CD4-positive, alpha-beta T cell treated with Interferon alpha-2 for 1 hour (primary cell): ENCODE measurements at regions not wholly inside any gene's neighbourhood (a gene's known extent, or its start where the extent isn't known, plus 50 kb on each side); places are given as distances from the start of the nearest gene placed in this dataset.

ENCODE experiments used
- DNase-seq, 2 donors: peaks; one replicate each; pipeline ENCODE4 v3.0.0-alpha.2; 2020 to 2022

DNA sequence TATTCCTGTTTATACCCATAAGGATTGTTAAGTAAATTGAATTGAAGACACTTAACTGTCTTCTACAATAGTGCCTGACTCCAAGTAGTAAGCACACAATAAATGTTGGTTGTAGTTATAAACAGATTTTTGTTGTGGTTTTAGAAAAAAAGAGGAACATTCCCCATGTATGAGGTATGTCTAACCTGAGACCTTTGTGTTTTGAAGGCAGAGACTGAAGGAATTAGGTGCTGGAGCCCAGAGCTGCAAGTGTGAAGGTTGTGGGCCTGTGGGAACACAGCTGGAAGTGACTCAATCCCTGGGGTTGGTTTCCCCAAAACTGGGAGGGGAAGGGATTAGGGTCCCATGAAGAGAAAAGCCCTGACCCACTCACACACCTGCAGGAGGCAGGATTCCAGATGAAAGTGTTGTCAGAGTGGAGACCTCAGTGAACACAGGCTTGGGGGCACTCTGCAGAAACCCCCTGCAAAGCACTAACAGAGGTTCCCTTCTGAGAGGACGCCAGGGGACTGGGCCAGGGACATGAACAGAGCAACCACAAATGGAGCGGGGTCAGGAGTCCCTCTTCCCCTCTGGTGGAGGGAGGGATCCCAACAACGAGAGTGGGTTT, 265.1 kb upstream of the KLF14 start:
- DNase-seq, result no peak

- no peak for DNase-seq
Measured at GRCh38 chr7:130999926-131000325, 265.9 kb upstream of the KLF14 start.

GRCh38 chr7:131000389-131000788, 266.4 kb upstream of the KLF14 start:
- DNase-seq, result no peak

DNA sequence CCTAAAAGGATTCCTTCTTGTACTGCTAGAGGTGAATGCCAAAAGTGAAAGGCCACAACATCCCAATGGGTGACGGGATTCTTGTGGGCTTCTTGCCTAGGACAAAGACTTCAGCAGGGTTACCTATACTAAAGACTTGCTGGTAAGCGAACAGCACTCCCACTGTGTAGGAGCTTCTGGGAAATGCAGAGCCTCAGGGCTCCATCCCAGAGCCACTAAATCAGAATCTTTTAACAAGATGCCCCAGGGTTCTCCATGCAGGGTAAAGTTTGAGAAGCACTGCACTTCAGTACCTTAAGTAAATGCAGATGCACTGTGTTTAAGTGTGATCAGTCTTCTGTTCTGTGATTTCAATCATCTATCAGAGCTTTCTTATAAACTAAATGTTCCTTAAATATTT, 266.9 kb upstream of the KLF14 start:
- DNase-seq, result no peak

GRCh38 chr7:131002600-131002999, 268.6 kb upstream of the KLF14 start:
- DNase-seq, result no peak

GRCh38 chr7:131003634-131004033, 269.6 kb upstream of the KLF14 start:
- DNase-seq, result no peak

DNA sequence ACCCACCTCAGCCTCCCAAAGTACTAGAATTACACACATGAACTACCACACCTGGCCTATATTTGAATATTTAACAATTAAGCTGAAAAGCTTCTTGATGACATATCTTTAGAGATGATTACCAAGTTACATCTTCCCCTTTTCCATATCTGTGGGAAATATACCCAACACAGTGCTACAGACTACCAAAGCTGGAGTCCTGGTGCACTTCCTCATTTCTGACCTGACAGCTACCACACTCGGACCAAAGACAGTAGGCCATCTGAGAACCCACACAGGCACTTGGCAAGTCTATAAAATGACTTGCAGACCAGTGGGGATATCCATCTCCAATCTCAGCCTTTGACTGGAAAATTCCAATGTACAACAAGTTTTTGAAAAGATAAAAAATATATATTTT, 270.4 kb upstream of the KLF14 start:
- no peak for DNase-seq

DNA sequence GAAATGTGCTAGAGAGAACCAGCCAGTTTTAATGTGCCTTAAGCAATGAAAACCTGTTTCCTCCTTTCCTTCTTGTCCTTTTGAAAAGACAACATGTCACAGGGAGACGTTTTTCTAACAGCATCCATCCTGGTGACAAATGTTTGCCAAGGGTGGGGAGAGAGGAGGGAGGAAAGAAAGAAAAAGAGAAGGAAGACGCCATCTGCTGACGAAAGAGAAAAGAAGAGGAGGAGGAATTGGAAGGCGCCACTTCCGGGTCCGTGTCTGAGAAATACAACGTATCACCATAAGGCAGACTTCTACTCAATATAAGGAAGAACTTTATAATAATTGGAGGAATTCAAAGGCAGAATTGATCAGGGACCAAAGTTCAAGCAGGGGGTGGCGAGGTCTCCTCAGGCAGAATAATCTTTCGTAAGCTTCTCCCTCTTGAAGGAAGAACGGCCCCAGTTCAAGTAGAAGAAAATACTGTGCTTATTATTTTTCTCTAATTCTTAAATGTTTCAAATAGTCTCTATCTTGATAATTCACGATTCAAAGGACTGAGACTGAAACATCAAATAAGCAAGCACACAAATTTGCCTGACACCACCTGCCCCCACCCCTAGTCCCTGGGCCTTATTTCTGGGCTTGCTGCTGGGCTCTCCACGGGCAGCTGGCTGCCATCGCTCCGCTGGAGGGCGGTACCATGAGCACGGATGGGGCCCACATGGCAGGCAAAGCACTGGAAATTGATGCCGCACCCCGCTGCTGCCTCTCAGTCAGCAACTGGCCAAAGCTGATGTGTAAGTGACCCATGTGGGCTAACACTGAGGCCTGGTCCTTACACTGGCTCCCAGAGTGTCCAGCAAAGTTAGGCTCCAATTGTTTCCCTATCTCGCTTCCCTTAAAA, 273.7 kb upstream of the KLF14 start:
- peak; percentile 60 to 82 for DNase-seq

DNA sequence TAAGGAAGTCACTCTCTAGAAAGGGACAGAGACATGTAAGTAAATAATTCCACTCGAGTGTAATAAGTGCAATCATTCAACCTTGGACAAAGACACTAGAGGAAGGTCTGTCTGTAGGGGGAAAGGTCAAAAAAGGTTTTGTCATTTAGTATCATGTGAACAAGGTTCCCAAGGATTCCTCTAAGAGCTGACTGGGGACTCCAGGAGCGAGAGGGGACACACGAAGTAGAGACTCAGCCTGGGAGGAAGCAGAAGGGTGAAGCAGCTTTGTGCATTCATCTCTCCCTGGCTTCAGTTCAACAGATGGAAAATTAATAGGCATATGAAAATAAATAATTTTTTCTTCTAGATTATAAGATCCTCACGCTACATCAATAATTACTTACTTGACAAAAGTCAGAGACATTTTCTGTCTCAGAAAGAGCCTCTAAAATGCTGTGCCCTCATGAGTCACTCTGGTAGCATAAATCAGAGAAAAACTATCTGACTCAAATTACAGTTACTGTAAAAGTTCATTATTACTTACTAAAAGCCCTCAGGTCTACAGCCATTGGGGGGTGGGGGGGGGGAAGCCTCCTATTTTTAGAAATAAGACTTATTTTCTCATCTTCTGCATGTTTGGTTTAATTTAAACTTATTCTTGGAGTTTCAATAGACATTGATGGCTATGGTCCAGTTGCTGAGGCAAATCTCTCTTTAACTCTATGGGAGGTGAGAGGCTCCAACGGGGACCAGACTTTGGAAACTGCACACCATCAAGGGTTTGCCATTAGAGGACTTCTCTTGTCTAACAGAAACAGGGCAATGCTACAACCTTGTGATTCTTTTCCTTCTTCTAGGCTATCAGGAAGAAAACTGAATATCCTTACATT, 275.1 kb upstream of the KLF14 start:
- DNase-seq, result no peak

- no peak for DNase-seq
Measured at GRCh38 chr7:131010029-131010716, 276.2 kb upstream of the KLF14 start.

GRCh38 chr7:131010717-131011431, 276.9 kb upstream of the KLF14 start:
- DNase-seq, result peak; percentile 17 to 81

GRCh38 chr7:131011432-131011742, 277.4 kb upstream of the KLF14 start:
- peak; percentile 26 to 38 for DNase-seq

- DNase-seq, result peak in 1 of 2 donors; percentile 80
Measured at GRCh38 chr7:131011976-131012375, 278.0 kb upstream of the KLF14 start.

GRCh38 chr7:131012477-131013031, 278.5 kb upstream of the KLF14 start:
- no peak for DNase-seq

DNA sequence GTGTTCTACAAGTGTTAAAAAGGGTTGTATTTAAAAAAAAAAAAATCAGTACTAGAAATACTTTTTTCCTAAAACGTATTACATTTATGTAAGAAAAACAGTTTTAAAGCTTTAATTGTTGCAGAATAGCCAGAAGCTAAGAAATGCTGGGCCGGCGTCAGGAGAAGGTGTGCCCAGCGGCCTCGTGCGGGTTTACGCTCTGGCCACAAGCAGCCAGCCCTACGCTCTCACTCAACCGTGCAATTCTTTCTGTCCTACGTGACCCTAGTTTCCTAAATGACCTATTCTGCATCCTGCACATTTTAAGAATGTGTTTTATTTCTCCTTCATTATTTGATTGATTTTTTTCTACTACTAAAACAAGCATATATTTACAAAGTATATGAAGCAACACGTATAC, 279.7 kb upstream of the KLF14 start:
- no peak for DNase-seq

- DNase-seq, result no peak
Measured at GRCh38 chr7:131014906-131015656, 281.1 kb upstream of the KLF14 start.

GRCh38 chr7:131015657-131015958, 281.6 kb upstream of the KLF14 start:
- no peak for DNase-seq

DNA sequence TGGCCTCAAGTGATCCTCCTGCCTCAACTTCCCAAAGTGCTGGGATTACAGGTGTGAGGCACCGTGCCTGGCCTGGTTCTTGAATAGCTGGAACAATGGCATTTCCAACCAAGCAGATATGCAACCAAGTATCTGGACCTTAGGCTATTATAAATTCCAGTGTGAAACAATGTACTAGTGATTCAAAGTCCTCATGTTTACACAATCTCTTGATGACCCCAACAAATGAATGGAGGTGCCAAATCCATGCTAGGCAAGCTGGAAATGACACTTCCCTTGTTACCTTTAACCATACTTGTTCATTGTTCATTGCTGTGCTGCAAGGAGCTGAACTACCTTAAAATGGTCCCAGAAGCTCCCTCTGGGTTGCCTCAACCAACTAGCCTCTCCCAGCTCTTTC, 282.2 kb upstream of the KLF14 start:
- no peak for DNase-seq

DNA sequence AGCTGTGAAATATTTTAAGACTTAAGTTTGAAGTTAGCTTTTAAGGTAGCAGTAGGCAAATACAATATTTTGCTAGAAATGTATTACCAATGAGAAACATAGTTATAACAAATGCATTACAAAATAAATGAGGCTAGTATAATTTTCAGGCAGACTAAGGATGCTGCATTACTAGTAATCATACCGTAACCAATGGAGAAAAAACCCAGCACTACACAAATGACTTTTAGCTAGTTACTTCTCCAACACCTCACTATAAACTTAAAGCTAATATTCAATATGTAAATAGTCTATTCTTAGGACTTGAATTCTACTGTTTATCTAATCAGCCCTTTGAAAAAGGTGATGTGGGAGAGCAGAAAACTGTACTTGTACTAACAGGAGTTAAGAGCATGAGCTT, 285.3 kb upstream of the KLF14 start:
- no peak for DNase-seq

DNA sequence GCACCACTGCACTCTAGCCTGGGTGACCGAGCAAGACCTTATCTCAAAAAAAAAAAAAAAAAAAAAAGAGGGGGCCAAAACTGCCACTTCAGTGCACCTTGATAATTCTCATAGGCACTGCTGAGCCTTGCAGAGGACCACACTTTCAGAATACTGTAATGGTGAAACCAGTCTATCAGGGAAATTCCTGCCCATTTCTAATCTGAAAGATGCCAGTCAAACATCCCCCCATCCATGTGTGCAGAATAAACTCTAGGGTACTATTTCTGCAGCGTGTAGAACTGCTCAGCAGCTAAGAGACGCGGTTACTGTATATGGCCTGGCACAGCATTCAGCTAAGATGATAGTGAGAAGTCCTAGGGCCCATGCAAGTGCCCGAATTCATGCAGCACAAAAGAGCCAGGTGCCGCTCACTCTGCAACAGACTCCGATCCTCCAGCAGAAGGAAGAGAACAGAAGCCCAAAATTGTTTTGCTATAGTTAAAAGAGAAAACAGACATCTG, 286.8 kb upstream of the KLF14 start:
- DNase-seq, result no peak

DNA sequence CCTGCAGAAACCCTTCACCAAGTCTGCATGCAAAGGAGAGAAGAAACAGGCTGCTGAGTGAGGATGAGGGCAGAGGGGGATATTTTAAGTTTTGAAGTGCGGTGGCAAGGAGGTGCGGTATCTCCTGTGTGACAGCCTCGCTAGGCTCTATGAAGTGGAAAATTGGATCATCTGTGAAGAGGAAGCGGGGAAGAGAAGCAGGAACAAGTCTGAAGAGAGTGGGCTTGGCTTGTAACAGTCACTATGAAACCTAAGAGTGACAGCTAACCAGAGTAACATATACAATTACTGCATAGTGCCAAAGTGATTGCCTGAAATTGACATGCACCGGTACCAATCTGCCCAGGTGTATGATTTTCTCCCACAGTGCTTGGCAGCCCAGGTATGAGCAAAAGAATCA, 287.5 kb upstream of the KLF14 start:
- DNase-seq, result no peak
